ENCODE measurements at regions not wholly inside any gene's neighbourhood (a gene's known extent, or its start where the extent isn't known, plus 50 kb on each side); places are given as distances from the start of the nearest gene placed in this dataset.

GRCh38 chr18:43702399-43702798 is 425.1 kb upstream of the SYT4 start:
- Histone ChIP-seq H3K27me3 (ENCODE audit: control insufficient read depth, insufficient read depth, low read length) (no peaks in the 10 kb centered on the region), H3K4me1 (ENCODE audit: control insufficient read depth, insufficient read depth, low read length) (no peaks in the 10 kb centered on the region), H3K4me3 (ENCODE audit: low read length) (no peak overlapping the region), H3K9me3 (ENCODE audit: control insufficient read depth, insufficient read depth, low read length) (no peaks in the 10 kb centered on the region), H3K27ac (ENCODE audit: low read length) (no peak overlapping the region), H3K36me3 (ENCODE audit: control insufficient read depth, insufficient read depth, low read length) (no peaks in the 10 kb centered on the region)
- WGBS (ENCODE audit: insufficient coverage), result 89% methylated on average over 2 of the region's 2 CpGs
- Mint-ChIP-seq H3K4me3 (no peak overlapping the region), H3K9me3 (peaks cover 0 to 2% of the 10 kb centered on the region in 2 donors), H3K36me3 (no peaks in the 10 kb centered on the region), H3K27ac (no peak overlapping the region), H3K4me1 (no peaks in the 10 kb centered on the region), H3K27me3 (ENCODE audit: low read depth in 2 of 2) (no peaks in the 10 kb centered on the region)
- intact Hi-C loops (cut with micrococcal nuclease), result no loop called here
- TF ChIP-seq CTCF (IDR thresholded peaks at IDR 0.05), result no peak
- no peak for ATAC-seq
- DNase-seq, result no peak

- Mint-ChIP-seq H3K27me3 (ENCODE audit: low read depth in 2 of 2) (no peaks in the 10 kb centered on the region), H3K27ac (no peak overlapping the region), H3K4me3 (no peak overlapping the region), H3K9me3 (peaks cover 0 to 2% of the 10 kb centered on the region in 2 donors), H3K36me3 (no peaks in the 10 kb centered on the region), H3K4me1 (no peaks in the 10 kb centered on the region)
- TF ChIP-seq CTCF (IDR thresholded peaks at IDR 0.05), result no peak
- Histone ChIP-seq H3K4me1 (ENCODE audit: control insufficient read depth, insufficient read depth, low read length) (no peaks in the 10 kb centered on the region), H3K9me3 (ENCODE audit: control insufficient read depth, insufficient read depth, low read length) (no peaks in the 10 kb centered on the region), H3K27ac (ENCODE audit: low read length) (no peak overlapping the region), H3K4me3 (ENCODE audit: low read length) (no peak overlapping the region), H3K36me3 (ENCODE audit: control insufficient read depth, insufficient read depth, low read length) (no peaks in the 10 kb centered on the region), H3K27me3 (ENCODE audit: control insufficient read depth, insufficient read depth, low read length) (no peaks in the 10 kb centered on the region)
- intact Hi-C loops (cut with micrococcal nuclease), result no loop called here
- ATAC-seq (no peak), DNase-seq (no peak)
- 64% methylated on average over 2 of the region's 2 CpGs for WGBS (ENCODE audit: insufficient coverage)
These were observed 425.8 kb upstream of the SYT4 start for GRCh38 chr18:43703050-43703449.

GRCh38 chr18:43705850-43706249 is 428.6 kb upstream of the SYT4 start:
- DNase-seq (no peak), ATAC-seq (no peak)
- WGBS (ENCODE audit: insufficient coverage), result 85% methylated on average over 4 of the region's 4 CpGs
- peaks cover 4 to 8% of the 10 kb centered on the region in 2 donors for H3K9me3 Mint-ChIP-seq
- Histone ChIP-seq H3K9me3 (ENCODE audit: control insufficient read depth, insufficient read depth, low read length) (no peaks in the 10 kb centered on the region), H3K27ac (ENCODE audit: low read length) (no peak overlapping the region), H3K36me3 (ENCODE audit: control insufficient read depth, insufficient read depth, low read length) (no peaks in the 10 kb centered on the region), H3K4me3 (ENCODE audit: low read length) (no peak overlapping the region), H3K4me1 (ENCODE audit: control insufficient read depth, insufficient read depth, low read length) (no peaks in the 10 kb centered on the region), H3K27me3 (ENCODE audit: control insufficient read depth, insufficient read depth, low read length) (no peaks in the 10 kb centered on the region)
- H3K36me3 Mint-ChIP-seq, result no peaks in the 10 kb centered on the region
- no peak overlapping the region for H3K27ac Mint-ChIP-seq
- no peaks in the 10 kb centered on the region for H3K4me1 Mint-ChIP-seq
- intact Hi-C loops (cut with micrococcal nuclease), result no loop called here
- no peak for TF ChIP-seq CTCF (IDR thresholded peaks at IDR 0.05)
- H3K4me3 Mint-ChIP-seq, result no peak overlapping the region
- H3K27me3 Mint-ChIP-seq (ENCODE audit: low read depth in 2 of 2), result no peaks in the 10 kb centered on the region

- H3K27ac Mint-ChIP-seq, result no peak overlapping the region
- no peak overlapping the region for H3K4me3 Mint-ChIP-seq
- no peaks in the 10 kb centered on the region for H3K4me1 Mint-ChIP-seq
- WGBS (ENCODE audit: insufficient coverage), result 73% methylated on average over 2 of the region's 4 CpGs
- no peaks in the 10 kb centered on the region for H3K27me3 Mint-ChIP-seq (ENCODE audit: low read depth in 2 of 2)
- no peaks in the 10 kb centered on the region for H3K36me3 Mint-ChIP-seq
- DNase-seq, result no peak
- intact Hi-C loops (cut with micrococcal nuclease), result no loop called here
- peaks cover 4 to 12% of the 10 kb centered on the region in 2 donors for H3K9me3 Mint-ChIP-seq
- no peak for TF ChIP-seq CTCF (IDR thresholded peaks at IDR 0.05)
- Histone ChIP-seq H3K27ac (ENCODE audit: low read length) (no peak overlapping the region), H3K4me1 (ENCODE audit: control insufficient read depth, insufficient read depth, low read length) (no peaks in the 10 kb centered on the region), H3K9me3 (ENCODE audit: control insufficient read depth, insufficient read depth, low read length) (peaks cover 2% of the 10 kb centered on the region), H3K4me3 (ENCODE audit: low read length) (no peak overlapping the region), H3K36me3 (ENCODE audit: control insufficient read depth, insufficient read depth, low read length) (no peaks in the 10 kb centered on the region), H3K27me3 (ENCODE audit: control insufficient read depth, insufficient read depth, low read length) (no peaks in the 10 kb centered on the region)
- ATAC-seq, result no peak
These were observed 432.8 kb upstream of the SYT4 start for GRCh38 chr18:43710135-43710534.

All from natural killer cell (primary cell).